DND-41 (cell line): ENCODE measurements at regions not wholly inside any gene's neighbourhood (a gene's known extent, or its start where the extent isn't known, plus 50 kb on each side); places are given as distances from the start of the nearest gene placed in this dataset.

ENCODE experiments used
- ATAC-seq: fragments of 200-7000 bp; cut with Tn5 transposase; 3 replicates; pipeline ENCODE4 v1.9.1; 2021; ENCODE audit warnings: low read depth; ENCODE audit not compliant: insufficient read depth
- DNase-seq: peaks from one replicate; pipeline ENCODE4 v3.0.0-alpha.2; 2020
- H2AFZ ChIP-seq: 2 replicates; pipeline ENCODE4 v1.6.0; 2012; ENCODE audit warnings: low read depth, low read length
- H3K27ac ChIP-seq: 2 replicates; pipeline ENCODE4 v1.5.1; 2012; ENCODE audit warnings: low read length, inconsistent platforms
- H3K27me3 ChIP-seq: fragments of 200-600 bp; sonication (generic); 2 replicates; pipeline ENCODE4 v1.6.0; 2012; ENCODE audit warnings: low read length, mild to moderate bottlenecking, inconsistent platforms; ENCODE audit not compliant: insufficient read depth, poor library complexity
- H3K36me3 ChIP-seq: 2 replicates; pipeline ENCODE4 v1.5.1; 2012; ENCODE audit warnings: low read length, inconsistent platforms; ENCODE audit not compliant: insufficient read depth
- H3K4me1 ChIP-seq: 2 replicates; pipeline ENCODE4 v1.5.1; 2012; ENCODE audit warnings: mild to moderate bottlenecking, low read length; ENCODE audit not compliant: insufficient read depth
- H3K4me2 ChIP-seq: 2 replicates; pipeline ENCODE4 v1.6.0; 2012; ENCODE audit warnings: mild to moderate bottlenecking, moderate library complexity, low read length, inconsistent platforms; ENCODE audit not compliant: insufficient read depth
- H3K4me3 ChIP-seq, 2 experiments: fragments of 200-600 bp in 1 of 2; shearing (Covaris generic) in 1 of 2; 2 replicates each; pipeline ENCODE4 v1.5.1; 2012 to 2016; ENCODE audit warnings: inconsistent platforms in 2 of 2, low read length in 2 of 2, mild to moderate bottlenecking in 2 of 2, low read depth in 1 of 2, moderate library complexity in 1 of 2
- H3K79me2 ChIP-seq: 2 replicates; pipeline ENCODE4 v1.6.0; 2012; ENCODE audit warnings: low read length, inconsistent platforms; ENCODE audit not compliant: insufficient read depth
- H3K9ac ChIP-seq: 2 replicates; pipeline ENCODE4 v1.6.0; 2012; ENCODE audit warnings: low read depth, mild to moderate bottlenecking, inconsistent platforms, low read length, moderate library complexity
- H3K9me3 ChIP-seq: 2 replicates; pipeline ENCODE4 v1.5.1; 2012; ENCODE audit warnings: low read length, moderate library complexity, mild to moderate bottlenecking, inconsistent platforms; ENCODE audit not compliant: insufficient read depth, severe bottlenecking
- H4K20me1 ChIP-seq: 2 replicates; pipeline ENCODE4 v1.6.0; 2012; ENCODE audit warnings: low read length; ENCODE audit not compliant: insufficient read depth
- CTCF ChIP-seq: IDR thresholded peaks from 2 replicates; pipeline ENCODE4 v1.5.1; 2012; ENCODE audit warnings: borderline replicate concordance, low read length, moderate library complexity, mild to moderate bottlenecking; ENCODE audit not compliant: poor library complexity, severe bottlenecking; ENCODE audit errors: extremely low read depth
- EZH2 ChIP-seq: IDR thresholded peaks from 3 replicates; pipeline ENCODE4 v1.6.1; 2012; ENCODE audit warnings: borderline replicate concordance, low read depth, mild to moderate bottlenecking, moderate library complexity, low read length, inconsistent platforms; ENCODE audit not compliant: severe bottlenecking

GRCh38 chr5:38078161-38078560 lies 180.2 kb upstream of the EGFLAM start:
- Histone ChIP-seq H3K79me2 (no peaks in the 10 kb centered on the region), H3K27ac (no peak overlapping the region), H3K4me3 (no peak overlapping the region), H3K4me2 (no peak overlapping the region), H3K9me3 (no peaks in the 10 kb centered on the region), H3K4me1 (no peaks in the 10 kb centered on the region), H3K9ac (no peak overlapping the region), H4K20me1 (no peaks in the 10 kb centered on the region), H2AFZ (no peak overlapping the region), H3K27me3 (no peaks in the 10 kb centered on the region), H3K36me3 (no peaks in the 10 kb centered on the region)
- ATAC-seq, result no peak
- no peak for TF ChIP-seq EZH2
- TF ChIP-seq CTCF, result no peak
- no peak for DNase-seq

GRCh38 chr5:38077652-38078051 lies 180.7 kb upstream of the EGFLAM start:
- TF ChIP-seq EZH2, result no peak
- TF ChIP-seq CTCF, result no peak
- no peak overlapping the region for H3K4me3 ChIP-seq
- no peak for DNase-seq
- no peaks in the 10 kb centered on the region for H4K20me1 ChIP-seq
- H3K9ac ChIP-seq, result no peak overlapping the region
- H3K79me2 ChIP-seq, result no peaks in the 10 kb centered on the region
- H3K27me3 ChIP-seq, result no peaks in the 10 kb centered on the region
- H3K4me1 ChIP-seq, result no peaks in the 10 kb centered on the region
- no peak overlapping the region for H2AFZ ChIP-seq
- no peak for ATAC-seq
- H3K9me3 ChIP-seq, result no peaks in the 10 kb centered on the region
- no peak overlapping the region for H3K27ac ChIP-seq
- no peak overlapping the region for H3K4me2 ChIP-seq
- no peaks in the 10 kb centered on the region for H3K36me3 ChIP-seq

GRCh38 chr5:38071831-38072694 lies 186.3 kb upstream of the EGFLAM start:
- H3K79me2 ChIP-seq, result no peaks in the 10 kb centered on the region
- no peak overlapping the region for H3K4me3 ChIP-seq
- H3K9ac ChIP-seq, result no peak overlapping the region
- no peak for DNase-seq
- H3K36me3 ChIP-seq, result no peaks in the 10 kb centered on the region
- no peaks in the 10 kb centered on the region for H3K9me3 ChIP-seq
- H4K20me1 ChIP-seq, result no peaks in the 10 kb centered on the region
- no peak overlapping the region for H3K27ac ChIP-seq
- H3K4me1 ChIP-seq, result no peaks in the 10 kb centered on the region
- no peak overlapping the region for H3K4me2 ChIP-seq
- ATAC-seq, result no peak
- peaks cover 4% of the 10 kb centered on the region for H3K27me3 ChIP-seq
- no peak overlapping the region for H2AFZ ChIP-seq
- TF ChIP-seq CTCF, result no peak
- no peak for TF ChIP-seq EZH2
